HG03558 (cell line): ENCODE measurements at regions not wholly inside any gene's neighbourhood (a gene's known extent, or its start where the extent isn't known, plus 50 kb on each side); places are given as distances from the start of the nearest gene placed in this dataset.
"Not testable (repeated sequence)": the region's sequence is repeated elsewhere in the genome, so short reads cannot be mapped to it uniquely, and the experiment has no call there.

ENCODE experiments used
- ATAC-seq: cut with Tn5 transposase; IDR thresholded peaks from one replicate; pipeline ENCODE4 v1.9.1; 2021; ENCODE audit warnings: moderate number of reproducible peaks; ENCODE audit not compliant: unreplicated experiment; ENCODE audit errors: extremely low read depth

DNA sequence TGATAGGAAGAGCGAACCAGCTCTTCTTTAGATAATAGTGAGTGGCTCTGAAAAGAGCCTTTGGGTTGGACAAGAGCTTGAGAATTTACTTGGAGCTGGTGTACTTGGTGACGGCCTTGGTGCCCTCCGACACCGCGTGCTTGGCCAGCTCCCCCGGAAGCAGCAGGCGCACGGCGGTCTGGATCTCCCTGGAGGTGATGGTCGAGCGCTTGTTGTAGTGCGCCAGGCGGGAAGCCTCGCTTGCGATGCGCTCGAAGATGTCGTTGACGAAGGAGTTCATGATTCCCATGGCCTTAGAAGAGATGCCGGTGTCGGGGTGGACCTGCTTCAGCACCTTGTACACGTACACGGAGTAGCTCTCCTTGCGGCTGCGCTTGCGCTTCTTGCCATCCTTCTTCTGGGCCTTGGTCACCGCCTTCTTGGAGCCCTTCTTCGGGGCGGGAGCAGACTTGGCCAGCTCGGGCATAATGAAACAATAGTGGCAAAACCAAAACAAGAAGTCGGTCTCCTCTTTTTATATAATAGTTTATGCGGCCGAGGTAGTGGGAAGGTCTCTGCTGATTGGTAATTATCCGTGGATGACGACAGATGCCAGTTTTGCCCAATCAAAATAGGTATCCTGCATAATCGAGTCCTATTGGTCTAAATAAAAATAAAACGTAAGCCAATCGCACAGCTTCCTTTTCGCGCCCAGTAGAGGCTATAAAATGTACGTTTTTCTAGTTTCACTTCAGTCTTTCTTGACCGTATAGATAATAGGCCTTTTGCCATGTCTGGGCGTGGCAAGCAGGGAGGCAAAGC, 104.6 kb downstream of the OR2B2 start:
- peak; percentile 47 for ATAC-seq

GRCh38 chr6:27806981-27807440, 105.2 kb downstream of the OR2B2 start:
- ATAC-seq: no peak

GRCh38 chr6:27805347-27805746, 106.8 kb downstream of the OR2B2 start:
- ATAC-seq: no peak

DNA sequence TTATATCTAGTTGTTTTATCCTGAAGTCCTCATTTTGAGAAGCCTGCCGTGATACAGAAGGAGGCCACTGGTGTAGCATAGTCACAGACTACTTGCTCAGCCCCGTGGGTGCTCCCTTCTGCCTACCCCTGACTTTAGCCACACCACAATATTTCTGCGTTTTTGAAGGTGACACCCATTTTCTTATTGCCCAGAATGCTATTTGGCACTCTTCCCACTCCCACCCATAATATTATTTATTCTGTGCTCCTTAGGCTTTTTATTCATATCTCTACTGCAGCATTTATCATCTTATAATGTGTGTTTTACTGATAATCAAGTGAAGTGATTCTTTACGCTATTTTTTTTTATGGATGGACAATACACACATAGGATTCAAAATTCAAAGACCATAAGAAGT, 107.3 kb downstream of the OR2B2 start:
- ATAC-seq: no peak

DNA sequence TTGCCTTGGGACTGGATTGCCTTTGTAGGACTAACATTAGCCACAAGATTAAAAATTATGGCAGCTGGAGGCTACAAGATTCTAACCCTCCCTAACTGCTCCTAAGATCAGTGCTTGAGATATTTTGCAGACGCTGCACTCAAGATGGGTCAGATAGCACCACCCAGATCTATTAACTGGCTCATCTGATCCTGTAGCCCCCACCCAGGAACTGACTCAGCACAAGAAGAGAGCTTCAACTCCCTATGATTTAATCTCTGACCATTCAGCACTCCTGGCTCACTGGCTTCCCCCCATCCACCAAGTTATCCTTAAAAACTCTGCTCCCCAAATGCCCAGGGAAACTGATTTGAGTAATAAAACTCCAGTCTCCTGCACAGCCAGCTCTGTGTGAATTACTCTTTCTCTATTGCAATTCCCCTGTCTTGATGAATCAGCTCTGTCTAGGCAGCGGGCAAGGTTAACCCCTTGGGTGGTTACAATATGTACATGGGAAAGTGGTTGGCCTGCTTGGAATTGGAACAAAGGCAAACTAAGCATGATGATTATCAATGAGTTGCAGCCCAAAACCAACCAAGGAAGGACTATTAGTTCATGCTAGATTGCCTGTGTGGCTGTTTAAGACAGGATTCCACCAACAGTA, 111.3 kb downstream of the OR2B2 start:
- no peak for ATAC-seq

DNA sequence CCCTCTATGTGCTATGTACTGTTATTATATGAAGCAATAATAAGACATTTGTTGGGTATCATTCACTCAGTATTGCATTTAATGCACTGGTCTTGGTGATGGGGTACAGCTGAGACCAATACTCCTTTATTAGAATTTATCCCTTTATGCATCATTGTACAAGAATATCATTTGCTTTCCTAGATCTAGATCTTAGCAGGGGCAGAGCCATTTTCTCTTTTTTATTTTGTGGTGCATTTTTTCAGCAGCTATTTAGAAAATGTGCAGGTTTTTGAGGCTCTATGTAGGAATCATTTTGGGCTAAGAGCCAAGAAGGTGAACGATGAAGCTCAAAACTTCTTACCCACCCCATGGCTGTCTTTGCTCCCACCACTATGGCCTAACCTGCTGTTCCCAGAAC, 114.2 kb downstream of the OR2B2 start:
- no peak for ATAC-seq

DNA sequence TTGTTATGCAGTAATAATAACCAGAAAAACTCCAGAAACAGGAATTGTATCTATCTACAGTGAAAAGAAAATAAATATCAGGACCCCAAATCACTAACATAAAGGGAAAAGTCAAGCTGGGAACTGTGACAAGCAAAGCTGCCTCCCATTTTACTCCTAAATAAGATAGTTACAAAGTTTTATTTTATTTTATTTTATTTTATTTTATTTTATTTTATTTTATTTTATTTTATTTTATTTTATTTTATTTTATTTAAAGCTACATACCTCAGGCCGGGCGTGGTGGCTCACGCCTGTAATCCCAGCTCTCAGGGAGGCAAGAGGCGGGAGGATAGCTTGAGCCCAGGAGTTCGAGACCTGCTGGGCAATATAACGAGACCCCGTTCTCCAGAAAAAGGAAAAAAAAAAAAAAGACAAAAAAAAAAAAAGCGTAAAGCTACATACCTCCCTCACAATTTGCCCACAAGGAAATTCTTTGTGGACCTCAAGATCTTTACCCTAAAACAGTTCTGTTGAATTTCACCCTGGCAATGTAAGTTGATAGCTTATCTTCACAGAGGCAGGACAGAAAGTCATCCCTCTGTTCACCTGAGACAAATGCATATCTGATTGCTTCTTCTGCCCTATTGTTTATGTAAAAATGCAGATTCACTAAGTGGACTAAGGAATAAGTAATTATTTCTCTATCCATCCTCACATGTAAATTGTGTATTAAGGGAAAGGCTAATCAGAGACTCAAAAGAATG, 115.3 kb downstream of the OR2B2 start:
- ATAC-seq: not testable (repeated sequence)

DNA sequence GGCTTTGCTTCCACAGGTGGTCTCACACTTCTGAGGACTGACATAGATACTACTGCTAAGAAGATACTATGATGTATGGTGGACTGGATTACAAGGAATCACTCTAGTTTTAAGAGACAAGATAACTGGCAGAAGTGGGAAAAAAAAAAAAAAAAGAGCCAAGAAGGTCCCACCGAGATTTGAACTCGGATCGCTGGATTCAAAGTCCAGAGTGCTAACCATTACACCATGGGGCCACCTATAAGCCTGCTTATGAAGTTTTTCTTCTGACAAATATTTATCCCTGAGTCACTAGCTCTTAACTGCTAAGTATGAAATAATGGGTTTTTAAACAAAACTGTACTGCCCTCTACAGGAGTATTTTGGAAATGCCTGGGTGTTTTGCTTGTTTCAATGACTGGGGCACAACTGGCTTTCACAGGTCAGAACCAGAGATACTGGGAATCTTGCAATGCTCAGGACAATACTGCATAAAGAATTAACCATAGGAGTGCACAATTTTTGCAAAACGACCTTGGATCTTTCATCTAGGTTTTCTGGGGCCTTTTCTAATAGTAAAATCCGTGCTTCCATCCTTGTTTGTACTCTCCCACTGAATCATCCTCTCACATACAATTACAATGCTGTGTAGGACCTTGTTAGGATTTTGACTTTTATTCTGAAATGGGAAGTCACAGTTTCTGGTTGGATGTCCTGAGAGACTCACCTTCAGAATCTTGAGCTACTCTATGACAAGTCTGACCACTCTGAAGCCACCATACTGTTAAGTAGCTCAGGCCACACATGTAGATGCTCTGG, 116.3 kb downstream of the OR2B2 start:
- ATAC-seq: no peak

- no peak for ATAC-seq
These were observed 120.8 kb downstream of the OR2B2 start for GRCh38 chr6:27791182-27791943.

DNA sequence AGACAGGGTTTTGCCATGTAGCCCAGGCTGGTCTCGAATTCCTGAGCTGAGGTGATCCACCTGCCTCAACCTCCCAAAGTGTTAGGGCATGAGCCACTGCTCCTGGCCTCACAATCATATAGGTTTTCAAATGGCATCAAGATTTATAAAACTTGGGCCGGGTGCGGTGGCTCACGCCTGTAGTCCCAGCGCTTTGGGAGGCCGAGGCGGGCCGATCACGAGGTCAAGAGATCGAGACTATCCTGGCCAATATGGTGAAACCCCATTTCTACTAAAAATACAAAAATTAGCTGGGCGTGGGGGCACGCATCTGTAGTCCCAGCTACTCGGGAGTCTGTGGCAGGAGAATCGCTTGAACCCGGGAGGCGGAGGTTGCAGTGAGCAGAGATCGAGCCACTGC, 123.8 kb downstream of the OR2B2 start:
- ATAC-seq: not testable (repeated sequence)

DNA sequence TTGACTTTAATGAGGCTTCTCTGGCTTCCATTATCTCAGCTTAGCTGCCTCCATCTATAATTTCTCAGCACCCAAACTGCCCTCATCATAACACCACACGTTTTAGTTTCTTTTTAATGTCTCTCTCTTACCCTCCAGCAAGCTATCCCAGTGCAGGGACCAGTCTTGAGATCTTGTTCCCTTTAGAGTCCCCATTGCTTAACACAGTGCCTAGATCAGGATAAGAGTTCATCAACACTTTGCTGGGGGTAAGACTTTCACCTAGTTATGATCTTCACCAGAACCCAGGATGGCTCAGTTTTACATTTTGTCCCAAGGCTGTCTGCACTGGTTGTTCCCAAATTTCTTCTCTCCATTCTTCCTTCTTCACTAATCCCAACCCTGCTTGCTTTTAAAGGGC, 126.1 kb downstream of the OR2B2 start:
- ATAC-seq: no peak

DNA sequence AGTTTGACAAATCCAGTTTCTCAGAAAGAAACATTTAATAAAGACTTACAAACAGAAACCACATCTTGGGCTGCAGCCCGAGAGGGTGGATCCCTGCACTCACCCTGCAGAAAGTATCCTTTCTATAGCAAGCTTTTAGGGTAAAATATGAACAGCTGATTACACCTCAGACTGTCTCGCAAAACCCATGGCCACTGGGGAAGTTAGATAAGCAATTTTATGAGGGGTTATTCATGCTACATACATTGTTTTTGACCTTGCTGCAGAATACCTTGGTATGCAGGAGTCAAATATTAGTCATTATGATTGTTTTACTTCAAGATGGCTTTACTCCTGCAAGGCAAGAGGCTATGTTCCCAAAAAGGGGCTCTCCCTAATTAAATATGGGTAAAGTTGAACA, 126.9 kb downstream of the OR2B2 start:
- ATAC-seq: no peak

- no peak for ATAC-seq
These were observed 129.4 kb downstream of the OR2B2 start for GRCh38 chr6:27782748-27783147.

- ATAC-seq: no peak
These were observed 133.4 kb downstream of the OR2B2 start for GRCh38 chr6:27778625-27779417.

- ATAC-seq: no peak
These were observed 134.4 kb downstream of the OR2B2 start for GRCh38 chr6:27777614-27778355.

DNA sequence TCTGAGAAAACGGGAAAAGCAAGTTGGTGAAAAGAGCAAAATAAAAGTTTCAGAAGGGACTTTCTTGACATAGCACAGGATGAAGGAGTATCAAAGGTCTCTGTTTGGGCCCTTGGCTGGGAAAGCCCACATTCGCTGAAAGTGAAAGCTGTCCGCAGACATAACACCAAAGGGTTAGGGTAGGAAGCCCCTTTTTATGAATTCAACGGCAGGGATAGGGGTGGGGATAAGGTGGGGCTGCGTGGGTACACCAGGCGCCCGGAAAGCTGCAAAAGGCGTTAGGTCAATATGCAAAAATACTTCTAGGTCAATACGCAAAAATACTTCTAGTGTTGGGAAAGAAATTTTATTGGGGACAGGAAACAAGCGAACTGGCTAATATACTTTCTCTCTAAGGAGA, 135.1 kb downstream of the OR2B2 start:
- no peak for ATAC-seq

DNA sequence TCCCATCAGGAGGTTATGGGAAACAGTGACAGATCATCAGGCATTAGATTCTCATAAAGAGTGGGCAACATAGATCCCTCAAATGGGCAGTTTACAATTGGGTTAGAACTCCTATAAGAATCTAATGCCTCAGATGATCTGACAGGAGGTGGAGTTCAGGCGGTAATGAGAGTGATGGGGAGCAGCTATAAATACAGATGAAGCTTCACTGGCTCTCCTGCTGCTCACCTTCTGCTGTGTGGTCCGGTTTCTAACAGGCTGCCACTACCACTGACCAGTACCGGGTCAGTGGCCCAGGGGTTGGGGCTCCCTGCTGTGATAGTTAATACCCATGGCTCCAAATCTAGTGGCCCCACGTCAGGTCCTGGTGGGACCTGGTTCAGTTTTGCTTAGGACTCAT, 135.7 kb downstream of the OR2B2 start:
- ATAC-seq: no peak

DNA sequence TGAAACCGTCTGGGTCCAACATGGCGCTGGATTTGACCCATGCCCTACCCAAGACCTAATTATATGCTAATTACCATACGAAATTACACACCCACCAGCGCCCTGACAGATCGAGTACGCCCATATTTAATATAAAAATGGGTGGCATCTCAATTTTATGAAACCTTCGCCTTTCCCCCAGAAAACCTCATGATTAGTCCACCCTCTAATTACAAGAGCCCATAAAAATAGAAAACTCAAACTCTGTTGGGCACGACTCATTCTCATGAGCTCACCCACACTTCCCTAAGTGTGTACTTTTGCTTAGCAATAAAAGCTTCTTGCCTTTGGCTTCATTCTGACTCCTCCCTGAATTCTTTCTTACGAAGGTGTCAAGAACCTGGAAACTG, 136.4 kb downstream of the OR2B2 start:
- ATAC-seq: no peak
